ENCODE measurements at regions not wholly inside any gene's neighbourhood (a gene's known extent, or its start where the extent isn't known, plus 50 kb on each side); places are given as distances from the start of the nearest gene placed in this dataset.
A peak's percentile ranks its signal among the peaks of the same experiment; 100 is the strongest.

GRCh38 chr10:62740885-62741745, 63.4 kb upstream of the ADO start:
- intact Hi-C loops (cut with DNase I; ENCODE audit: low total_unique reads), result no loop called here
- H3K4me3 ChIP-seq, result no peak overlapping the region
- no peaks in the 10 kb centered on the region for H3K9me3 ChIP-seq
- H3K27ac ChIP-seq, result no peak overlapping the region
- TF ChIP-seq POLR2AphosphoS5 (IDR thresholded peaks at IDR 0.05), result no peak
- no peak for TF ChIP-seq POLR2A (IDR thresholded peaks at IDR 0.05)
- TF ChIP-seq CTCF (IDR thresholded peaks at IDR 0.05), result no peak
- no peak for DNase-seq (ENCODE audit: low spot score in 2 of 2)
- H3K4me1 ChIP-seq, result no peaks in the 10 kb centered on the region
- H3K27me3 ChIP-seq, result no peaks in the 10 kb centered on the region
- no peaks in the 10 kb centered on the region for H3K36me3 ChIP-seq

- intact Hi-C loops (cut with DNase I; ENCODE audit: low total_unique reads), result no loop called here
- peak overlapping the region in 1 of 2 donors; percentile 19 for H3K27ac ChIP-seq
- DNase-seq (ENCODE audit: low spot score in 2 of 2), result no peak
- H3K9me3 ChIP-seq, result no peaks in the 10 kb centered on the region
- no peaks in the 10 kb centered on the region for H3K27me3 ChIP-seq
- no peaks in the 10 kb centered on the region for H3K4me1 ChIP-seq
- TF ChIP-seq POLR2AphosphoS5 (IDR thresholded peaks at IDR 0.05), result no peak
- no peak for TF ChIP-seq CTCF (IDR thresholded peaks at IDR 0.05)
- TF ChIP-seq POLR2A (IDR thresholded peaks at IDR 0.05), result no peak
- H3K4me3 ChIP-seq, result no peak overlapping the region
- H3K36me3 ChIP-seq, result no peaks in the 10 kb centered on the region
Observed at GRCh38 chr10:62741996-62742395, 62.5 kb upstream of the ADO start.

- DNase-seq (ENCODE audit: low spot score in 2 of 2), result no peak
- no peak for TF ChIP-seq CTCF (IDR thresholded peaks at IDR 0.05)
- no peak for TF ChIP-seq POLR2A (IDR thresholded peaks at IDR 0.05)
- intact Hi-C loops (cut with DNase I; ENCODE audit: low total_unique reads), result no loop called here
- Histone ChIP-seq H3K4me1 (no peaks in the 10 kb centered on the region), H3K36me3 (no peaks in the 10 kb centered on the region), H3K9me3 (no peaks in the 10 kb centered on the region), H3K27ac (peak overlapping the region in 1 of 2 donors; percentile 40), H3K4me3 (no peak overlapping the region), H3K27me3 (no peaks in the 10 kb centered on the region)
Observed at GRCh38 chr10:62742536-62743061, 61.9 kb upstream of the ADO start.

- no peak for DNase-seq (ENCODE audit: low spot score in 2 of 2)
- Histone ChIP-seq H3K27ac (no peak overlapping the region), H3K4me3 (no peak overlapping the region), H3K9me3 (no peaks in the 10 kb centered on the region), H3K27me3 (no peaks in the 10 kb centered on the region), H3K4me1 (no peaks in the 10 kb centered on the region), H3K36me3 (no peaks in the 10 kb centered on the region)
- no peak for TF ChIP-seq POLR2AphosphoS5 (IDR thresholded peaks at IDR 0.05)
- TF ChIP-seq CTCF (IDR thresholded peaks at IDR 0.05), result no peak
- TF ChIP-seq POLR2A (IDR thresholded peaks at IDR 0.05), result no peak
- intact Hi-C loops (cut with DNase I; ENCODE audit: low total_unique reads), result no loop called here
Observed at GRCh38 chr10:62744136-62744535, 60.4 kb upstream of the ADO start.

GRCh38 chr10:62745581-62745980, 58.9 kb upstream of the ADO start:
- H3K27me3 ChIP-seq, result no peaks in the 10 kb centered on the region
- no peak overlapping the region for H3K27ac ChIP-seq
- no peaks in the 10 kb centered on the region for H3K9me3 ChIP-seq
- no peaks in the 10 kb centered on the region for H3K4me1 ChIP-seq
- DNase-seq (ENCODE audit: low spot score in 2 of 2), result no peak
- no peak overlapping the region for H3K4me3 ChIP-seq
- intact Hi-C loops (cut with DNase I; ENCODE audit: low total_unique reads), result no loop called here
- TF ChIP-seq POLR2AphosphoS5 (IDR thresholded peaks at IDR 0.05) (no peak), POLR2A (IDR thresholded peaks at IDR 0.05) (no peak), CTCF (IDR thresholded peaks at IDR 0.05) (no peak)
- no peaks in the 10 kb centered on the region for H3K36me3 ChIP-seq

All from breast epithelium (tissue), 4 donors.